ENCODE measurements at regions not wholly inside any gene's neighbourhood (a gene's known extent, or its start where the extent isn't known, plus 50 kb on each side); places are given as distances from the start of the nearest gene placed in this dataset.

DNA sequence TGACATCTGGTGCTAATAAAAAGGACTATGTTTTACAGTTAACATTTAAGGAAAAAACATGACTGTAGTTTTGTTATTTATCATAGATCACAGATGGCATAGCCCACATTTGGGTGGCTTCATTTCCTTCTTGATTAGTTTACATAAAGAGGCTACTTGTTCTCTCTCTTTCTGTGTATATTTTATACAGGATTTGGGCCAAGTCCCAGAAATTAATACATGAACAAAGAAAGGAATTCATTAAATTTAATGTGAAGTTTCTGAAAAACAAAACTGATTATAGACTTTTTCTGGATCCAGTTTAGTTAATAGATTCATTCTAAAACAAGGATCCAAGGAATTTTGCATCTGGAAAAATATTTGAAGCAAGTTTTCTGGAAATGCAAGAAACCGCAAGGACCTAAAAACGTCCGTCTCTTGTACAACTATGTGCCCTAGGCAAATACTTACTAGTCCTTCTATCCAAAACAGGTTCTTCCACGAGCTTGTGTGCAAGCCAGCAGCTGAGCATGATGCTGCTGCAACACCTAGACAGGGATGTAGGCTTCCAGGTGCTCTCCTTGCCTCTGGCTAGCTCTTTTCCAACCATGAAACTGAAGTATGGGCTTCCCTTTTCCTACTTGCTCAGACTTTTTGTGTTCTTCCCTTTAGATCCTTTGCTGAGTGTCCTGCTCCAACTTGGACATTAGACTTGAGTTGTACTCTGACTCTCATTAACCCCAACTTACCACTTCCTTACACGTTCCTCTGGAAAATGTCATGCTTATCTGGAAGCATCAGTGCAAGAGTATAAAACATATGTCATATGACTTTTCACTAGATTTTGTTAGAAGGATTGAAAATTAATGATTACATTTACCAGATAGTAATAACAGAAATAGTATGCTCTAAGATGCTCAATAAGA lies 161.5 kb upstream of the STARD13 start:
- Histone ChIP-seq H3K18ac (ENCODE audit: low read length) (no peak overlapping the region), H3K4me2 (ENCODE audit: low read length) (no peak overlapping the region), H2AK5ac (ENCODE audit: low read length) (no peak overlapping the region), H4K5ac (ENCODE audit: low read length) (no peak overlapping the region), H3K36me3 (ENCODE audit: control insufficient read depth, insufficient read depth, low read length) (no peaks in the 10 kb centered on the region), H3K79me2 (ENCODE audit: control insufficient read depth, insufficient read depth, low read length) (no peaks in the 10 kb centered on the region), H2BK120ac (ENCODE audit: low read depth, low read length) (no peak overlapping the region), H3K27ac (ENCODE audit: low read depth, low read length) (no peak overlapping the region), H2BK5ac (ENCODE audit: low read length) (no peak overlapping the region), H3K4ac (ENCODE audit: low read depth, low read length) (no peak overlapping the region), H3K23ac (ENCODE audit: low read length) (no peak overlapping the region), H2BK15ac (replicated peaks; ENCODE audit: low read depth) (no peak overlapping the region), H4K8ac (ENCODE audit: low read depth, low read length) (no peak overlapping the region), H3K56ac (ENCODE audit: low read length) (no peak overlapping the region), H3K79me1 (ENCODE audit: low read length) (no peaks in the 10 kb centered on the region), H3K4me3 (ENCODE audit: low read length) (no peak overlapping the region), H3K4me1 (ENCODE audit: control insufficient read depth, low read depth, low read length) (no peaks in the 10 kb centered on the region), H3K9ac (ENCODE audit: low read length) (no peak overlapping the region), H3K27me3 (ENCODE audit: insufficient read depth, low read length, poor library complexity) (no peaks in the 10 kb centered on the region)
- no CpG with 5 or more reads among the region's 5 CpGs for WGBS (ENCODE audit: extremely low coverage, insufficient coverage, low lambda C conversion rate)
- no peak for DNase-seq

DNA sequence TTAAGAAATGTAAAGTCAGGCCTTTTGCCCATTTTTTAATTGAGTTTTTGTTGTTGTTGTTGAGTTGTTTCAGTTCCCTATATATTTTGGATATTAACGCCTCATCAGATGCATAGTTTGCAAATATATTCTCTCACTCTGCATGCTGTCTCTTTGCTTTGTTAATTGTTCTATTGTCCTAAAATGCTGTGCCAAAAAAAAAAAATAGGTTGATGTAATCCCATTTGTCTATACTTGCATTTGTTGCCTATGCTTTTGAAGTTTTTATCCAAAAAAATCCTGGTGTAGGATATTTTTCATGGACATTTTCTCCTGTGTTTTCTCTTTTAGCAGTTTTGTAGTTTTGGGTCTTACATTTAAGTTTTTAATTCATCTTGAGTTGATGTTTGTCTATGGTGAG lies 163.3 kb upstream of the STARD13 start:
- Histone ChIP-seq H2BK120ac (ENCODE audit: low read depth, low read length) (no peak overlapping the region), H3K18ac (ENCODE audit: low read length) (no peak overlapping the region), H3K56ac (ENCODE audit: low read length) (no peak overlapping the region), H3K4ac (ENCODE audit: low read depth, low read length) (no peak overlapping the region), H3K4me1 (ENCODE audit: control insufficient read depth, low read depth, low read length) (no peaks in the 10 kb centered on the region), H3K79me2 (ENCODE audit: control insufficient read depth, insufficient read depth, low read length) (no peaks in the 10 kb centered on the region), H4K8ac (ENCODE audit: low read depth, low read length) (no peak overlapping the region), H2BK5ac (ENCODE audit: low read length) (no peak overlapping the region), H3K9ac (ENCODE audit: low read length) (no peak overlapping the region), H4K5ac (ENCODE audit: low read length) (no peak overlapping the region), H2BK15ac (replicated peaks; ENCODE audit: low read depth) (no peak overlapping the region), H3K79me1 (ENCODE audit: low read length) (no peaks in the 10 kb centered on the region), H3K4me3 (ENCODE audit: low read length) (no peak overlapping the region), H3K27ac (ENCODE audit: low read depth, low read length) (no peak overlapping the region), H3K27me3 (ENCODE audit: insufficient read depth, low read length, poor library complexity) (no peaks in the 10 kb centered on the region), H3K4me2 (ENCODE audit: low read length) (no peak overlapping the region), H3K23ac (ENCODE audit: low read length) (no peak overlapping the region), H3K36me3 (ENCODE audit: control insufficient read depth, insufficient read depth, low read length) (no peaks in the 10 kb centered on the region), H2AK5ac (ENCODE audit: low read length) (no peak overlapping the region)
- no peak for DNase-seq
- no CpG with 5 or more reads among the region's 1 CpG for WGBS (ENCODE audit: extremely low coverage, insufficient coverage, low lambda C conversion rate)

DNA sequence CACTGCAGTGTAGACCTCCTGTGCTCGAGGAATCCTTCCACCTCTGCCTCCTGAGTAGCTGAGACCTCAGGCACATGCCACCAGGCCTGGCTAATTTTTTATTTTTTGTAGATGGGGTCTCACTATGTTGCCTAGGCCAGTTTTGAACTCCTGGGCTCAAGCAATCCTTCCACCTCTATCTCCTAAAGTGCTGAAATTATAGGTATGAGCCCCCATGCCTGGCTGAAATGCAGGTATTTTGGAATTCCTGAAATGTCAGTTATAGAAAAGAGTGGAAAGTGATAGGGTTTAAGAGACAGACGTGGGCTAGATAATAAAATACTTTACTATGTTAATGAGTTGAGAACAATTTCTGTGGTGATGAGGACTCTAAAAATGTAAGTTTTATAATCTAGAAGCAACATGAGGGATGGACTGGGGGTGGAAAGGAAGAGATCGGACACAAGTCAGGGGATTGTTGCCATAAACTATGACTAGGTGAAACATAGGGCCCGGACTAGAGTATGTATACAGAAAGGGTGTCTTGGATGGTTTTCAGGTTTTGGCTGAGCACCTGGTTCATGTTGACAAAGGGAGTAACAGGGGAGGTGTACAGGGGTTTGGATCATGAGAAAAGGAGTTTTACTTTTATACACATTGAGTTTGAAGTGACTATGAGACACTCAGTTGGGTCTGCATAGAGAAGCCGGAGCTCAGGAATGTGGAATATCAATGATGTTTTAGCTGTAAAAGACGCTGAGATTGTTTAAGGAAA lies 165.6 kb upstream of the STARD13 start:
- Histone ChIP-seq H3K79me2 (ENCODE audit: control insufficient read depth, insufficient read depth, low read length) (no peaks in the 10 kb centered on the region), H2AK5ac (ENCODE audit: low read length) (no peak overlapping the region), H3K4me2 (ENCODE audit: low read length) (no peak overlapping the region), H3K27me3 (ENCODE audit: insufficient read depth, low read length, poor library complexity) (no peaks in the 10 kb centered on the region), H4K5ac (ENCODE audit: low read length) (no peak overlapping the region), H3K79me1 (ENCODE audit: low read length) (no peaks in the 10 kb centered on the region), H3K18ac (ENCODE audit: low read length) (no peak overlapping the region), H3K9ac (ENCODE audit: low read length) (no peak overlapping the region), H4K8ac (ENCODE audit: low read depth, low read length) (no peak overlapping the region), H3K4me3 (ENCODE audit: low read length) (no peak overlapping the region), H3K27ac (ENCODE audit: low read depth, low read length) (no peak overlapping the region), H3K23ac (ENCODE audit: low read length) (no peak overlapping the region), H2BK15ac (replicated peaks; ENCODE audit: low read depth) (no peak overlapping the region), H2BK120ac (ENCODE audit: low read depth, low read length) (no peak overlapping the region), H3K4ac (ENCODE audit: low read depth, low read length) (no peak overlapping the region), H3K36me3 (ENCODE audit: control insufficient read depth, insufficient read depth, low read length) (no peaks in the 10 kb centered on the region), H3K56ac (ENCODE audit: low read length) (no peak overlapping the region), H2BK5ac (ENCODE audit: low read length) (no peak overlapping the region), H3K4me1 (ENCODE audit: control insufficient read depth, low read depth, low read length) (no peaks in the 10 kb centered on the region)
- DNase-seq: no peak
- WGBS (ENCODE audit: extremely low coverage, insufficient coverage, low lambda C conversion rate): no CpG with 5 or more reads among the region's 6 CpGs

GRCh38 chr13:33452873-33453517 lies 167.4 kb upstream of the STARD13 start:
- Histone ChIP-seq H2BK15ac (replicated peaks; ENCODE audit: low read depth) (no peak overlapping the region), H3K4me2 (ENCODE audit: low read length) (no peak overlapping the region), H3K56ac (ENCODE audit: low read length) (no peak overlapping the region), H3K23ac (ENCODE audit: low read length) (no peak overlapping the region), H3K79me2 (ENCODE audit: control insufficient read depth, insufficient read depth, low read length) (no peaks in the 10 kb centered on the region), H3K27me3 (ENCODE audit: insufficient read depth, low read length, poor library complexity) (no peaks in the 10 kb centered on the region), H4K8ac (ENCODE audit: low read depth, low read length) (no peak overlapping the region), H3K9ac (ENCODE audit: low read length) (no peak overlapping the region), H2AK5ac (ENCODE audit: low read length) (no peak overlapping the region), H2BK120ac (ENCODE audit: low read depth, low read length) (no peak overlapping the region), H3K4me3 (ENCODE audit: low read length) (no peak overlapping the region), H3K18ac (ENCODE audit: low read length) (no peak overlapping the region), H3K36me3 (ENCODE audit: control insufficient read depth, insufficient read depth, low read length) (no peaks in the 10 kb centered on the region), H4K5ac (ENCODE audit: low read length) (no peak overlapping the region), H3K79me1 (ENCODE audit: low read length) (no peaks in the 10 kb centered on the region), H3K4ac (ENCODE audit: low read depth, low read length) (no peak overlapping the region), H3K4me1 (ENCODE audit: control insufficient read depth, low read depth, low read length) (no peaks in the 10 kb centered on the region), H3K27ac (ENCODE audit: low read depth, low read length) (no peak overlapping the region), H2BK5ac (ENCODE audit: low read length) (no peak overlapping the region)
- DNase-seq: no peak
- WGBS (ENCODE audit: extremely low coverage, insufficient coverage, low lambda C conversion rate): no CpG with 5 or more reads among the region's 2 CpGs

DNA sequence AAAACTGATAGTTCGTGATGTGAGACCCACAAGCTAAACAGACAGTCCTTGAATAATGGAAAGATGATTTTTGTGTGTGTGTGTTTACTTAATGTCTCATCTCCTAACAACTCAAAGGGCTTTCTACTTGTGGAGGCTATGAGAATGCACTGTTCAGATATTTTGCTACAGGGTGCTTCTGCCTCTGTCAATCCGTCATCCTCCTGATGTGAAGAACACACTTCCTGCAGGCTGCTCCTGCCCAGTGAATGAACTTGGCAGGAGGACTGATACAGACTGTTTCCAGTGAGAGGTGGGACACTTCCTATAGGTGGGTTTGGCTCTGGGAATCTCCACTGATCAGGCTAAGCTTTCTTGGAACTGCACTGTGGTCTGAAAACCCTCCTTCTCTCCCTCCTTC lies 168.4 kb upstream of the STARD13 start:
- no CpG with 5 or more reads among the region's 2 CpGs for WGBS (ENCODE audit: extremely low coverage, insufficient coverage, low lambda C conversion rate)
- Histone ChIP-seq H3K56ac (ENCODE audit: low read length) (no peak overlapping the region), H3K27me3 (ENCODE audit: insufficient read depth, low read length, poor library complexity) (no peaks in the 10 kb centered on the region), H3K23ac (ENCODE audit: low read length) (no peak overlapping the region), H4K8ac (ENCODE audit: low read depth, low read length) (no peak overlapping the region), H3K4ac (ENCODE audit: low read depth, low read length) (no peak overlapping the region), H3K4me1 (ENCODE audit: control insufficient read depth, low read depth, low read length) (no peaks in the 10 kb centered on the region), H3K4me3 (ENCODE audit: low read length) (no peak overlapping the region), H2BK120ac (ENCODE audit: low read depth, low read length) (no peak overlapping the region), H3K79me1 (ENCODE audit: low read length) (no peaks in the 10 kb centered on the region), H3K79me2 (ENCODE audit: control insufficient read depth, insufficient read depth, low read length) (no peaks in the 10 kb centered on the region), H3K27ac (ENCODE audit: low read depth, low read length) (no peak overlapping the region), H3K9ac (ENCODE audit: low read length) (no peak overlapping the region), H2BK15ac (replicated peaks; ENCODE audit: low read depth) (no peak overlapping the region), H3K4me2 (ENCODE audit: low read length) (no peak overlapping the region), H3K18ac (ENCODE audit: low read length) (no peak overlapping the region), H4K5ac (ENCODE audit: low read length) (no peak overlapping the region), H2AK5ac (ENCODE audit: low read length) (no peak overlapping the region), H3K36me3 (ENCODE audit: control insufficient read depth, insufficient read depth, low read length) (no peaks in the 10 kb centered on the region), H2BK5ac (ENCODE audit: low read length) (no peak overlapping the region)
- DNase-seq: no peak
